ENCODE measurements at regions not wholly inside any gene's neighbourhood (a gene's known extent, or its start where the extent isn't known, plus 50 kb on each side); places are given as distances from the start of the nearest gene placed in this dataset.
"Not testable (repeated sequence)": the region's sequence is repeated elsewhere in the genome, so short reads cannot be mapped to it uniquely, and the experiment has no call there.

- no peak for DNase-seq (ENCODE audit: low read depth)
Observed at GRCh38 chr3:16055606-16056211, 118.8 kb upstream of the GALNT15 start.

GRCh38 chr3:16056217-16056616 lies 118.3 kb upstream of the GALNT15 start:
- DNase-seq (ENCODE audit: low read depth), result no peak

- no peak for DNase-seq (ENCODE audit: low read depth)
Observed at GRCh38 chr3:16058521-16058920, 116.0 kb upstream of the GALNT15 start.

- DNase-seq (ENCODE audit: low read depth), result no peak
Observed at GRCh38 chr3:16059081-16059537, 115.4 kb upstream of the GALNT15 start.

GRCh38 chr3:16059711-16060357 lies 114.6 kb upstream of the GALNT15 start:
- DNase-seq (ENCODE audit: low read depth), result no peak

GRCh38 chr3:16060358-16060852 lies 114.1 kb upstream of the GALNT15 start:
- DNase-seq (ENCODE audit: low read depth), result peak; percentile 100

- DNase-seq (ENCODE audit: low read depth), result peak; percentile 81
Observed at GRCh38 chr3:16060945-16061344, 113.5 kb upstream of the GALNT15 start.

- no peak for DNase-seq (ENCODE audit: low read depth)
Observed at GRCh38 chr3:16061491-16061890, 113.0 kb upstream of the GALNT15 start.

- DNase-seq (ENCODE audit: low read depth), result no peak
Observed at GRCh38 chr3:16063603-16064002, 110.9 kb upstream of the GALNT15 start.

GRCh38 chr3:16064642-16065414 lies 109.7 kb upstream of the GALNT15 start:
- DNase-seq (ENCODE audit: low read depth), result peak; percentile 79

- no peak for DNase-seq (ENCODE audit: low read depth)
Observed at GRCh38 chr3:16066545-16066944, 107.9 kb upstream of the GALNT15 start.

GRCh38 chr3:16066975-16067374 lies 107.5 kb upstream of the GALNT15 start:
- DNase-seq (ENCODE audit: low read depth), result no peak

GRCh38 chr3:16067837-16068471 lies 106.5 kb upstream of the GALNT15 start:
- DNase-seq (ENCODE audit: low read depth), result no peak

- DNase-seq (ENCODE audit: low read depth), result peak; percentile 96
Observed at GRCh38 chr3:16069149-16069922, 105.1 kb upstream of the GALNT15 start.

- DNase-seq (ENCODE audit: low read depth), result no peak
Observed at GRCh38 chr3:16070707-16071106, 103.8 kb upstream of the GALNT15 start.

- DNase-seq (ENCODE audit: low read depth), result no peak
Observed at GRCh38 chr3:16071206-16071605, 103.3 kb upstream of the GALNT15 start.

GRCh38 chr3:16072420-16073110 lies 101.9 kb upstream of the GALNT15 start:
- DNase-seq (ENCODE audit: low read depth), result no peak

GRCh38 chr3:16073203-16073602 lies 101.3 kb upstream of the GALNT15 start:
- no peak for DNase-seq (ENCODE audit: low read depth)

GRCh38 chr3:16073990-16074671 lies 100.3 kb upstream of the GALNT15 start:
- not testable (repeated sequence) for DNase-seq (ENCODE audit: low read depth)

GRCh38 chr3:16075647-16076046 lies 98.8 kb upstream of the GALNT15 start:
- no peak for DNase-seq (ENCODE audit: low read depth)
